Activated CD4-positive, alpha-beta T cell treated with anti-CD3 and anti-CD28 coated beads, Interleukin-2, amount 50 U/mL, for 16 hours (primary cell): ENCODE measurements at regions not wholly inside any gene's neighbourhood (a gene's known extent, or its start where the extent isn't known, plus 50 kb on each side); places are given as distances from the start of the nearest gene placed in this dataset.

ENCODE experiments used
- DNase-seq: peaks from one replicate; pipeline ENCODE4 v3.0.0-alpha.2; 2020

GRCh38 chr7:118711688-118712087 lies 487.2 kb downstream of the ANKRD7 start:
- DNase-seq: no peak

- no peak for DNase-seq
These were observed 488.5 kb downstream of the ANKRD7 start for GRCh38 chr7:118713039-118713438.

GRCh38 chr7:118720632-118721031 lies 496.1 kb downstream of the ANKRD7 start:
- DNase-seq: no peak

GRCh38 chr7:118731854-118732253 lies 507.4 kb downstream of the ANKRD7 start:
- DNase-seq: no peak

- no peak for DNase-seq
These were observed 510.0 kb downstream of the ANKRD7 start for GRCh38 chr7:118734541-118734940.

GRCh38 chr7:118735441-118735840 lies 510.9 kb downstream of the ANKRD7 start:
- DNase-seq: no peak

GRCh38 chr7:118737935-118738334 lies 513.4 kb downstream of the ANKRD7 start:
- DNase-seq: no peak

- no peak for DNase-seq
These were observed 521.4 kb downstream of the ANKRD7 start for GRCh38 chr7:118745927-118746326.

GRCh38 chr7:118747473-118747872 lies 523.0 kb downstream of the ANKRD7 start:
- no peak for DNase-seq

GRCh38 chr7:118753479-118753878 lies 529.0 kb downstream of the ANKRD7 start:
- no peak for DNase-seq

GRCh38 chr7:118754608-118755007 lies 530.1 kb downstream of the ANKRD7 start:
- no peak for DNase-seq

GRCh38 chr7:118755067-118755625 lies 530.6 kb downstream of the ANKRD7 start:
- no peak for DNase-seq

GRCh38 chr7:118757066-118757465 lies 532.6 kb downstream of the ANKRD7 start:
- no peak for DNase-seq

- DNase-seq: no peak
These were observed 534.1 kb downstream of the ANKRD7 start for GRCh38 chr7:118758582-118758981.

GRCh38 chr7:118759921-118760320 lies 535.4 kb downstream of the ANKRD7 start:
- DNase-seq: no peak

GRCh38 chr7:118762451-118762850 lies 537.9 kb downstream of the ANKRD7 start:
- DNase-seq: no peak

- no peak for DNase-seq
These were observed 539.7 kb downstream of the ANKRD7 start for GRCh38 chr7:118764221-118764620.

- DNase-seq: no peak
These were observed 547.2 kb downstream of the ANKRD7 start for GRCh38 chr7:118771672-118772071.

- no peak for DNase-seq
These were observed 552.8 kb downstream of the ANKRD7 start for GRCh38 chr7:118777308-118777707.

- no peak for DNase-seq
These were observed 568.2 kb downstream of the ANKRD7 start for GRCh38 chr7:118792682-118793081.

- DNase-seq: no peak
These were observed 569.1 kb downstream of the ANKRD7 start for GRCh38 chr7:118793582-118793981.

GRCh38 chr7:118794419-118794818 lies 569.9 kb downstream of the ANKRD7 start:
- DNase-seq: no peak

- DNase-seq: no peak
These were observed 576.9 kb downstream of the ANKRD7 start for GRCh38 chr7:118801366-118801765.

GRCh38 chr7:118802726-118803125 lies 578.2 kb downstream of the ANKRD7 start:
- DNase-seq: no peak

- no peak for DNase-seq
These were observed 601.7 kb downstream of the ANKRD7 start for GRCh38 chr7:118826246-118826645.

- peak; percentile 75 for DNase-seq
These were observed 612.4 kb downstream of the ANKRD7 start for GRCh38 chr7:118836933-118837332.
